BLaER1 treated with 17β-estradiol and CSF1 and Interleukin-3, amounts not matched to agents 10 nM and 100 nM (cell line): ENCODE measurements at regions not wholly inside any gene's neighbourhood (a gene's known extent, or its start where the extent isn't known, plus 50 kb on each side); places are given as distances from the start of the nearest gene placed in this dataset.

ENCODE experiments used
- H3K27ac ChIP-seq, 11 experiments: shearing (Covaris generic); formaldehyde crosslinking; 2 replicates each; pipeline ENCODE4 v1.8.1; 2022
- H3K27me3 ChIP-seq, 11 experiments: shearing (Covaris generic); formaldehyde crosslinking; 2 replicates each; pipeline ENCODE4 v1.8.1; 2022
- H3K36me3 ChIP-seq, 11 experiments: shearing (Covaris generic); formaldehyde crosslinking; 2 replicates each; pipeline ENCODE4 v1.8.1; 2022
- H3K4me1 ChIP-seq, 10 experiments: shearing (Covaris generic); formaldehyde crosslinking; 2 replicates each; pipeline ENCODE4 v1.8.1; 2022
- H3K4me2 ChIP-seq, 11 experiments: shearing (Covaris generic); formaldehyde crosslinking; 2 replicates each; pipeline ENCODE4 v1.8.1; 2022
- H3K4me3 ChIP-seq, 10 experiments: shearing (Covaris generic); formaldehyde crosslinking; 2 replicates each; pipeline ENCODE4 v1.8.1; 2022
- H3K9ac ChIP-seq, 11 experiments: shearing (Covaris generic); formaldehyde crosslinking; 2 replicates each; pipeline ENCODE4 v1.8.1; 2022
- H3K9me3 ChIP-seq, 11 experiments: shearing (Covaris generic); formaldehyde crosslinking; replicated peaks in 1 of 11; 2 replicates each; pipeline ENCODE4 v1.8.1; 2022
- H4K20me1 ChIP-seq, 11 experiments: shearing (Covaris generic); formaldehyde crosslinking; 2 replicates each; pipeline ENCODE4 v1.8.1; 2022
- Cebpa-rat ChIP-seq, 11 experiments: shearing (Covaris generic); IDR thresholded peaks; 2 replicates each; pipeline ENCODE4 v1.8.1; 2022

- Histone ChIP-seq H3K4me3 (no peak overlapping the region), H3K4me2 (no peak overlapping the region), H3K27ac (no peak overlapping the region), H3K9me3 (0 out of 22 replicates have a peak, but pooled peaks cover 0 to 4% (median 0%) of the 10 kb centered on the region in 11 experiments), H3K4me1 (no peaks in the 10 kb centered on the region), H3K36me3 (no peaks in the 10 kb centered on the region), H4K20me1 (no peaks in the 10 kb centered on the region), H3K9ac (no peak overlapping the region), H3K27me3 (no peaks in the 10 kb centered on the region)
- TF ChIP-seq Cebpa-rat (IDR thresholded peaks at IDR 0.05): no peak
Observed at GRCh38 chr2:45281311-45281710, 272.1 kb upstream of the SIX2 start.

- no peak overlapping the region for H3K9ac ChIP-seq
- TF ChIP-seq Cebpa-rat (IDR thresholded peaks at IDR 0.05): no peak
- no peak overlapping the region for H3K4me3 ChIP-seq
- no peaks in the 10 kb centered on the region for H3K4me1 ChIP-seq
- H3K9me3 ChIP-seq: 0 out of 22 replicates have a peak, but pooled peaks cover 0 to 4% (median 0%) of the 10 kb centered on the region in 11 experiments
- no peaks in the 10 kb centered on the region for H3K36me3 ChIP-seq
- H3K27ac ChIP-seq: no peak overlapping the region
- H3K4me2 ChIP-seq: no peak overlapping the region
- no peaks in the 10 kb centered on the region for H4K20me1 ChIP-seq
- no peaks in the 10 kb centered on the region for H3K27me3 ChIP-seq
Observed at GRCh38 chr2:45280794-45281193, 271.5 kb upstream of the SIX2 start.

- H3K4me2 ChIP-seq: no peak overlapping the region
- no peak overlapping the region for H3K4me3 ChIP-seq
- H3K27ac ChIP-seq: no peak overlapping the region
- H3K9ac ChIP-seq: no peak overlapping the region
- no peaks in the 10 kb centered on the region for H3K36me3 ChIP-seq
- H4K20me1 ChIP-seq: no peaks in the 10 kb centered on the region
- no peaks in the 10 kb centered on the region for H3K4me1 ChIP-seq
- 0 out of 22 replicates have a peak, but pooled peaks cover 0 to 3% (median 0%) of the 10 kb centered on the region in 11 experiments for H3K9me3 ChIP-seq
- TF ChIP-seq Cebpa-rat (IDR thresholded peaks at IDR 0.05): no peak
- H3K27me3 ChIP-seq: no peaks in the 10 kb centered on the region
Observed at GRCh38 chr2:45279356-45279755, 270.1 kb upstream of the SIX2 start.

GRCh38 chr2:45278365-45279078 is 269.3 kb upstream of the SIX2 start:
- TF ChIP-seq Cebpa-rat (IDR thresholded peaks at IDR 0.05): no peak
- Histone ChIP-seq H4K20me1 (no peaks in the 10 kb centered on the region), H3K4me2 (no peak overlapping the region), H3K4me1 (peaks cover 0 to 7% (median 1%) of the 10 kb centered on the region in 10 experiments; a peak in 9 of 20 replicates), H3K9me3 (no peaks in the 10 kb centered on the region), H3K4me3 (no peak overlapping the region), H3K27me3 (no peaks in the 10 kb centered on the region), H3K36me3 (no peaks in the 10 kb centered on the region), H3K9ac (no peak overlapping the region), H3K27ac (no peak overlapping the region)

GRCh38 chr2:45276914-45277313 is 267.7 kb upstream of the SIX2 start:
- Histone ChIP-seq H4K20me1 (no peaks in the 10 kb centered on the region), H3K4me2 (no peak overlapping the region), H3K4me1 (peaks cover 0 to 19% (median 12%) of the 10 kb centered on the region in 10 experiments; a peak in 11 of 20 replicates), H3K36me3 (no peaks in the 10 kb centered on the region), H3K9ac (no peak overlapping the region), H3K9me3 (no peaks in the 10 kb centered on the region), H3K27ac (no peak overlapping the region), H3K4me3 (no peak overlapping the region), H3K27me3 (no peaks in the 10 kb centered on the region)
- no peak for TF ChIP-seq Cebpa-rat (IDR thresholded peaks at IDR 0.05)

- no peak overlapping the region for H3K4me3 ChIP-seq
- no peak for TF ChIP-seq Cebpa-rat (IDR thresholded peaks at IDR 0.05)
- H4K20me1 ChIP-seq: no peaks in the 10 kb centered on the region
- no peaks in the 10 kb centered on the region for H3K9me3 ChIP-seq
- H3K36me3 ChIP-seq: no peaks in the 10 kb centered on the region
- H3K4me1 ChIP-seq: peaks cover 0 to 19% (median 12%) of the 10 kb centered on the region in 10 experiments; a peak in 11 of 20 replicates
- H3K27ac ChIP-seq: no peak overlapping the region
- H3K4me2 ChIP-seq: no peak overlapping the region
- H3K9ac ChIP-seq: no peak overlapping the region
- H3K27me3 ChIP-seq: no peaks in the 10 kb centered on the region
Observed at GRCh38 chr2:45275806-45276205, 266.6 kb upstream of the SIX2 start.

- Histone ChIP-seq H3K27ac (no peak overlapping the region), H3K4me2 (no peak overlapping the region), H3K27me3 (no peaks in the 10 kb centered on the region), H3K4me3 (no peak overlapping the region), H3K9me3 (no peaks in the 10 kb centered on the region), H3K9ac (no peak overlapping the region), H3K4me1 (peaks cover 0 to 19% (median 12%) of the 10 kb centered on the region in 10 experiments; a peak in 11 of 20 replicates), H4K20me1 (no peaks in the 10 kb centered on the region), H3K36me3 (no peaks in the 10 kb centered on the region)
- TF ChIP-seq Cebpa-rat (IDR thresholded peaks at IDR 0.05): no peak
Observed at GRCh38 chr2:45275242-45275805, 266.1 kb upstream of the SIX2 start.

GRCh38 chr2:45274250-45274926 is 265.1 kb upstream of the SIX2 start:
- no peak overlapping the region for H3K27ac ChIP-seq
- no peak for TF ChIP-seq Cebpa-rat (IDR thresholded peaks at IDR 0.05)

GRCh38 chr2:45273412-45274249 is 264.4 kb upstream of the SIX2 start:
- Histone ChIP-seq H4K20me1 (no peaks in the 10 kb centered on the region), H3K4me2 (peak overlapping the region in 8 of 11 experiments; percentile 24 to 67 (median 40); a peak in 13 of 22 replicates), H3K9ac (no peak overlapping the region), H3K27me3 (no peaks in the 10 kb centered on the region), H3K36me3 (no peaks in the 10 kb centered on the region), H3K4me3 (no peak overlapping the region), H3K4me1 (peaks cover 0 to 19% (median 12%) of the 10 kb centered on the region in 10 experiments; a peak in 11 of 20 replicates), H3K9me3 (no peaks in the 10 kb centered on the region), H3K27ac (no peak overlapping the region)
- TF ChIP-seq Cebpa-rat (IDR thresholded peaks at IDR 0.05): no peak

More at GRCh38 chr2:45274250-45274926, 265.1 kb upstream of the SIX2 start:
- no peaks in the 10 kb centered on the region for H3K36me3 ChIP-seq
- no peak overlapping the region for H3K4me3 ChIP-seq
- no peaks in the 10 kb centered on the region for H3K9me3 ChIP-seq
- no peaks in the 10 kb centered on the region for H3K27me3 ChIP-seq
- no peaks in the 10 kb centered on the region for H4K20me1 ChIP-seq
- H3K9ac ChIP-seq: no peak overlapping the region
- peaks cover 0 to 19% (median 12%) of the 10 kb centered on the region in 10 experiments; a peak in 11 of 20 replicates for H3K4me1 ChIP-seq
- H3K4me2 ChIP-seq: peak overlapping the region in 2 of 11 experiments; percentile 44 to 67; a peak in 2 of 22 replicates
